Right lobe of liver (tissue), 4 donors: ENCODE measurements at regions not wholly inside any gene's neighbourhood (a gene's known extent, or its start where the extent isn't known, plus 50 kb on each side); places are given as distances from the start of the nearest gene placed in this dataset.

Experiments
- POLR2A ChIP-seq: fragments of 450-650 bp; IDR thresholded peaks from one replicate; pipeline ENCODE4 v1.6.1; 2017; ENCODE audit warnings: antibody characterized with exemption, mild to moderate bottlenecking
- TF ChIP-seq, protein P1 (sequence below), 4 donors: fragments of 200-600 bp in 3 of 4; fragments of 450-650 bp in 1 of 4; IDR thresholded peaks; one replicate each; pipeline versions ENCODE4 v1.5.1 to v1.8.0; 2016 to 2022; ENCODE audit warnings: antibody characterized with exemption in 4 of 4, mild to moderate bottlenecking in 2 of 4
- donor health status: DM: no; HTN: no; CAD: no.
- donor health status: DM: no; HTN: no; CAD: no.
- donor health status: DM: no; HTN: yes; CAD: no.

DNA sequence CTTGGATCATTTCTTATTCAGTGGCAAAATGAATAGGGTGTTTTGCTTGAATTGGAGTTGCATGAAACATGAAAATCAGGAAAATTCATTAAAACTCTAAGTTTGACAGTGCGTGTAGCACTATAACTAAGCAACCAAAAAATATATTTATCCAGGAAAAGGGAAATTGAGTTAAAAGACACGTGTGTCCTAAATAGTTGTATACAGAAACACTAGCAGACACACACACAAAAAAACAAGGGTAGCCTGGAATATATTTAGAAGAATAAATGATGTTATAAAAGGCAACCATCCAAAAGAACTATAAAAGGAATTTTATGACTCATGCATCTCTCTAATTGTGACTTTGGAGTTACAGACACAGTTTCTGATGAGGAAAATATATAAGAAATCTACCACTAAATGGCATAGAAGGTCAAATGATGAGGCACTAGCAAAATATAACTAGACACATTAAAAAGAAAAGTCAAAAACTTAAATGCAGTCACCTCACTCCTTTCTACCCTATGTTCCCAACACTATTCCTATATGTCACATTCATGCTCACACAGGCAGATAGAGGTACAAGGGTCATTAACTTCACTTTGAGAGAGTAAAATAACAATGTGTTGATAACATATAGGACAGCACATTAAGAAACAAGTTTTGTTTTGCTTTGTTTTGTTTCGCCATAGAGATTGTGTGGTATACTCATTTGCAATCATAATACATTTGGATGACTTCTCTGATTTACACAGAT lies 793.6 kb upstream of the INTU start:
- TF ChIP-seq, protein P1, sequence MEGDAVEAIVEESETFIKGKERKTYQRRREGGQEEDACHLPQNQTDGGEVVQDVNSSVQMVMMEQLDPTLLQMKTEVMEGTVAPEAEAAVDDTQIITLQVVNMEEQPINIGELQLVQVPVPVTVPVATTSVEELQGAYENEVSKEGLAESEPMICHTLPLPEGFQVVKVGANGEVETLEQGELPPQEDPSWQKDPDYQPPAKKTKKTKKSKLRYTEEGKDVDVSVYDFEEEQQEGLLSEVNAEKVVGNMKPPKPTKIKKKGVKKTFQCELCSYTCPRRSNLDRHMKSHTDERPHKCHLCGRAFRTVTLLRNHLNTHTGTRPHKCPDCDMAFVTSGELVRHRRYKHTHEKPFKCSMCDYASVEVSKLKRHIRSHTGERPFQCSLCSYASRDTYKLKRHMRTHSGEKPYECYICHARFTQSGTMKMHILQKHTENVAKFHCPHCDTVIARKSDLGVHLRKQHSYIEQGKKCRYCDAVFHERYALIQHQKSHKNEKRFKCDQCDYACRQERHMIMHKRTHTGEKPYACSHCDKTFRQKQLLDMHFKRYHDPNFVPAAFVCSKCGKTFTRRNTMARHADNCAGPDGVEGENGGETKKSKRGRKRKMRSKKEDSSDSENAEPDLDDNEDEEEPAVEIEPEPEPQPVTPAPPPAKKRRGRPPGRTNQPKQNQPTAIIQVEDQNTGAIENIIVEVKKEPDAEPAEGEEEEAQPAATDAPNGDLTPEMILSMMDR (IDR thresholded peaks at IDR 0.05), result no peak
- no peak for TF ChIP-seq POLR2A
